GM18867 (cell line): ENCODE measurements at regions not wholly inside any gene's neighbourhood (a gene's known extent, or its start where the extent isn't known, plus 50 kb on each side); places are given as distances from the start of the nearest gene placed in this dataset.

Experiments
- ATAC-seq: cut with Tn5 transposase; IDR thresholded peaks from one replicate; pipeline ENCODE4 v1.9.1; 2021; ENCODE audit warnings: mild to moderate bottlenecking, moderate library complexity; ENCODE audit not compliant: unreplicated experiment

GRCh38 chr1:218670875-218671274 is 325.7 kb downstream of the TGFB2 start:
- ATAC-seq: no peak

- no peak for ATAC-seq
These were observed 326.4 kb downstream of the TGFB2 start for GRCh38 chr1:218671573-218671972.

- no peak for ATAC-seq
These were observed 328.0 kb downstream of the TGFB2 start for GRCh38 chr1:218673170-218673569.

GRCh38 chr1:218674280-218674773 is 329.2 kb downstream of the TGFB2 start:
- no peak for ATAC-seq

- ATAC-seq: no peak
These were observed 331.9 kb downstream of the TGFB2 start for GRCh38 chr1:218677026-218677425.

GRCh38 chr1:218679391-218679790 is 334.3 kb downstream of the TGFB2 start:
- ATAC-seq: no peak

- no peak for ATAC-seq
These were observed 335.0 kb downstream of the TGFB2 start for GRCh38 chr1:218679988-218680748.

- ATAC-seq: no peak
These were observed 338.1 kb downstream of the TGFB2 start for GRCh38 chr1:218683242-218683641.

GRCh38 chr1:218686258-218686657 is 341.1 kb downstream of the TGFB2 start:
- ATAC-seq: no peak

GRCh38 chr1:218686761-218687160 is 341.6 kb downstream of the TGFB2 start:
- ATAC-seq: no peak

- ATAC-seq: no peak
These were observed 347.7 kb downstream of the TGFB2 start for GRCh38 chr1:218692808-218693207.

- ATAC-seq: no peak
These were observed 348.5 kb downstream of the TGFB2 start for GRCh38 chr1:218693599-218693998.

GRCh38 chr1:218694085-218694484 is 348.9 kb downstream of the TGFB2 start:
- ATAC-seq: no peak

GRCh38 chr1:218694636-218695035 is 349.5 kb downstream of the TGFB2 start:
- no peak for ATAC-seq

- ATAC-seq: no peak
These were observed 350.4 kb downstream of the TGFB2 start for GRCh38 chr1:218695525-218695924.

GRCh38 chr1:218698141-218698540 is 353.0 kb downstream of the TGFB2 start:
- no peak for ATAC-seq

GRCh38 chr1:218699421-218699820 is 354.3 kb downstream of the TGFB2 start:
- ATAC-seq: no peak

GRCh38 chr1:218699865-218700264 is 354.7 kb downstream of the TGFB2 start:
- ATAC-seq: no peak

GRCh38 chr1:218700666-218701065 is 355.5 kb downstream of the TGFB2 start:
- no peak for ATAC-seq

- ATAC-seq: no peak
These were observed 356.0 kb downstream of the TGFB2 start for GRCh38 chr1:218701131-218701530.

GRCh38 chr1:218702775-218703174 is 357.6 kb downstream of the TGFB2 start:
- no peak for ATAC-seq

GRCh38 chr1:218703836-218704235 is 358.7 kb downstream of the TGFB2 start:
- ATAC-seq: no peak

GRCh38 chr1:218705391-218705790 is 360.3 kb downstream of the TGFB2 start:
- no peak for ATAC-seq
